GM19468 (cell line): ENCODE measurements at regions not wholly inside any gene's neighbourhood (a gene's known extent, or its start where the extent isn't known, plus 50 kb on each side); places are given as distances from the start of the nearest gene placed in this dataset.
"Not testable (repeated sequence)": the region's sequence is repeated elsewhere in the genome, so short reads cannot be mapped to it uniquely, and the experiment has no call there.

ENCODE experiments used
- ATAC-seq: cut with Tn5 transposase; IDR thresholded peaks from one replicate; pipeline ENCODE4 v1.9.1; 2021; ENCODE audit warnings: mild to moderate bottlenecking, moderate library complexity, moderate number of reproducible peaks; ENCODE audit not compliant: unreplicated experiment; ENCODE audit errors: extremely low read depth

DNA sequence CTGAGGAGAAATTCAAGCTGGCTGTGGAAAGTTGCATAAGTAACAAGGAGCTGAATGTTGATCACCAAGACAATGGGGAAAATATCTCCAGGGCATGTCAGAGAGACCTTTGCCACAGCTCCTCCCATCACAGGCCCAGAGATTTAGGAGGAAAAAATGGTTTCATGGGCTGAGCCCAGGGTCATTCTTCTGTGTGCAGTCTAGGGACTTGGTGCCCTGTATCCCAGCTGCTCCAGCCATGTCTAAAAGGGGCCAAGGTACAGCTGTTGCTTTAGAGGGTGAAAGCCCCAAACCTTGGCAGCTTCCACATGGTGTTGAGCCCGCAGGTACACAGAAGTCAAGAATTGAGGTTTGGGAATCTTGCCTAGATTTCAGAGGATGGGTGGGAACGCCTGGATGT lies 439.8 kb upstream of the HNRNPA3 start:
- ATAC-seq, result no peak

DNA sequence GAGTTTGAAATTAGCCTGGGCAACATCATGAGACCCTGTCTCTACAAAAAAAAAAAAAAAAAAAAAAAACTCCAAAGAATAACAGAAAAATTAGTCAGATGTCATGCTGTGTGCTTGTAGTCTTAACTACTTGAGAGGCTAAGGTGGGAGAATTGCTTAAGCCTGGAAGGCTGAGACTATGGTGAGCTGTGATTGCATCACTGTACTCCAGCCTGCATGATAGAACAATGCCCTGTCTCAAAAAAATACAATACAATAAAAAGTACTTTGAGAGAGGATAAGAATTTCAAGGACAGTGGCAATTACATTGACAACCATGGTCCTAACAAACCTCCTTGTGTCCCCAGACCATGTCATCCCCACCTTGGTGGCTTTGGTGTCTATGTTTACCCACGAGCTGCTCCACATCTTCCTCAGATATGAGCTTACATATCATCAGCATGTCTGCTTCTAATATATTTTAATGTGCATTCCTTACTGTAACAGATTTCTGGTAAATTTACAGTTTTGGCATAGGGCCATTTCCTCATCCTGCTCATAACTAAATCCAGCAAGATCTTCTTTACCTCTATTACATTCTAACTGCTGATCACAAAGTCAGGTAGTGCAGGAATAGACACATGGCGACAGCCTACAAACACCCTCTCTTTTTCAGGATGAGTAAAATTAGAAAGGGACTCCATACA lies 437.7 kb upstream of the HNRNPA3 start:
- ATAC-seq, result no peak

DNA sequence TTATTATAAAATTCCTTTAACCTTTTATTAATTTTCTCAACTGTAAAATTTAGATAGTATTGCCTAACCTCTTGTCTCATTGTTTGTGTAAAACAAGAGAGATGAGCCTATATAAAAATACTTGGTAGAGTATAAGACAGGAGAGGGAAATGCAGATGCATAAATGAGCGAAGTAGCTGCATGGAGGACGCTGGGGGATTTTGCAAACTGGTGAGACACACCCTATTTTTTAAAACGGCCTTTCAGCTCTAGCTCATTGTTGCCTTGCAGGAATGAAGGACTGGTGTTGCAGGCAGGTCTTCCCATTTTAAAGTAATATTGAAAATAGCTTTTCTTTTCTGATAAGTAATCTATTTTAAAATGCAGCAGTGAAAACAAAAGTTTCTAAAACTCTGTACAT lies 435.3 kb upstream of the HNRNPA3 start:
- no peak for ATAC-seq

DNA sequence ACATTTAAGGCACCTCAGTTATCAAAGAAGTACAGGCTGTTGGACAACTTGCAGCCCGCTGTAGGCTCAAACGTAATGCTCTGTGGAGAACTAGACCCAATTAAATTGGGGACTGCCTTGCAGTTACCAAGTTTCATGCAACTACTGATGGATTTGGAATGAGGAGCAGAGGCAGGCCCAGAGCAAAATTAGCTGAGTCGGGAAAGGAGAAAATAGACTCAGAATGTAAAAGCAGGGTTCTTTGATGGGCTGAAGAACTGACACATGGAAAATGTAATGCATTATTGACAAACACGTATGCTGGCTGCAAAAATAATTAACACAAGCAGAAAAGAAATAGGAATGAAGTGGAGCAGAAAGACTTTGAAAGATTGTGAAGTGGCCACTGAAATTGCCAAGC lies 432.7 kb upstream of the HNRNPA3 start:
- no peak for ATAC-seq

DNA sequence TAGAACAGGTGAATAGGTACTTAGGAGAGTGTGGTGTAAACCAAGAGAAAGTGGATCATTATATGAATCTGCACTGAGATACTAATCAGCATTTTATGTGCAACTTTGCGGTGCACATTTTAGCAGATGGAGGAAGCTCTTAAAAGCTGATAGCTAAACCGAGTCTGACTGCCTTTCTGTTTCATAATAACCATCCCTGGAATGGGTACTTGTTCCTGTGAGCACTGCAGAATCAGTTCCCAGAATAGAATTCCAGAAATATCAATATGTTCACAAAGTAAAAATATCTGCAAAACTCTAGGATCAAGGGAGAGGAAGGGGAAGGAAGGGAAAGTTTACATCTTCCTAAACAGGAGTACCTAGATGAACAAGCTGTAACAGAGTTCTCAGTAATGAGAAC lies 432.2 kb upstream of the HNRNPA3 start:
- no peak for ATAC-seq

DNA sequence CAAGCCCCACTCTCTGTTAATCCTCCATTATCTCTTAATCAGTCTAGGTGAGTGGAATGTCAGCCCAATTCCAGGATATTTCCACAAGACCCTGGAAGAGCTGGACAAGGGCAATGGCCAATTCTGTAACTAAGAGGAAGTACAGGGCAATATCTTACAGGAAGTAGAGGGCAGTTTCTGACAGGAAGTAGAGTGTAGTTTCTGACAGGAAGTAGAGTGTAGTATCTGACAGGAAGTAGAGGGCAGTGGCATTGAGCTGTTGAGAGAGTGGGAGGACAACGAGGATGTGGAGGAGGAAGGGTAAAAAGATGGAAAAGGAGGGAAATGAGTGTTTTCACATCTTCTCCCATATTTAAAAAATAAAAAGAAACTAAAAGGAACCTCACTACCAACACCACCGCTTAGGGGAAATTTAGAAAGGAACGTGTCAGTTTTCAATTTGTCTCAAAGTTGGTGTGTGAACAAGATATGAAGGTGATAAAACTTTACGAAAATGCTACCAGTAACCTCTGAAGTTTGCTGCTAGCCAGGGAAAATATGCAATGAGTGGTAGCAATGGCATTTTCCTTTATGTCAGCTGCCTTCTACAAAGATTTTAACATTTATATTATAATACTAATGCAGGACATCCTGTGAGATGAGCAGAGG lies 430.9 kb upstream of the HNRNPA3 start:
- no peak for ATAC-seq

DNA sequence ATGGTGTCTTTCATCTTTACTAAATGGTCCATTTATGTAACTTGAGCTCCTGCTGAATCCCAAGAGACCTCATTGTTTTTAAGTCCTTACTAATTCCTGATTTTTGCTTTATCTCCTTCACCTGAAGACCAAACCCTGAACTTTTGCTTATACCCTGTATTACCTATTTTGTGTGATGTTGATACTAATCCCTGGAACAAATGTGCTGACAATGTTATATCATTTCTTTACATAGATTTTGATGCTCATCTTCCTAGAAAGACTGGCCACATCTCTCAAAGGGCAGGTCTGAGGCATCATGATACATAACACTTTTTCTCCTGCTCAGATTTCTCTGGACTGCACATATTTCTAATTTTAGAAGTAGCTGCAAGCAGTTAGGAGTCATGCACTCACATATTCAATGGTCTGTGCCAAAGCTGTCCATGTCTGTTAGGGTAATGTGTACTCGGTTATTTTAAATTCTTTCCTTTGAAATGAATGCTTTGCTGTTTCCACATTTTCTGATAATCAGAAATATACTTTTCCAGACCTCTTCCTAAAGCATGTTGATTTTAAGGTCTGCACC lies 427.9 kb upstream of the HNRNPA3 start:
- no peak for ATAC-seq

DNA sequence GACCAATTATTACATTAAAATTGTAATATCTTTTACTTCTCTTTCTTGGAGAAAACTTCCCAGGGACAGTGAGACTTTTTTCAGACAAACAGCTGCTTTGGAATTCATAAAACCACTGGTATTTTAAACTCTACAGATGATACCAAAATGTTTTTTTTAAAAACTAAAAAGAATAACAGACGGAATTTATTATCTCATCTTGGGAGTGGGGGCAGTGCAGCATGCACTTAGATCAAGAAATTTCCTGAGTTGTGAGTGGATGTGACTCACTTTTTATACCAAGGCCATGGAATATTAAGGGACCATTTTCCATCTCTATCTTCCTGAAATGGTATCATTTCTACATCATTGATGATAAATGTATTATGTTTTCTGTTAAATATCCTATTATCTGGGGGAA lies 422.8 kb upstream of the HNRNPA3 start:
- no peak for ATAC-seq

DNA sequence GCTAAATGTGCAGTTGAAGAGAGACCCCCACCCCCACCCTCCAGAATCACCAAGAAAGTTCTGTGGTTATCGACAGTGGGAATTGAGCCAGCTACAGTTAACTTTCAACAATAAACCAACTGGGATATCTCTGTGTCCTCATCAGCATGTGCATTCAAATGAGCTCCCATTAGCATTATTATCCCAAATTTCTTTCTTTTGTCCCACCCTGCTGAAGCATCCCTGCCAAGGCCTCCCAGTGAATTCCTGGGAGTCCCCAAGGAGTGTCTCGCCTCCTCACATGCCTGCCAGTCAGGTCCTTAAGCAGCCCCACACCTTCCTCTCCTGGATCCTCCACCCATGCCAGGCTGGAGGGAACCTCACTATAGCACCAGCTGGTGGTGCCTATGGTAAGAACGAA lies 422.1 kb upstream of the HNRNPA3 start:
- ATAC-seq, result no peak

DNA sequence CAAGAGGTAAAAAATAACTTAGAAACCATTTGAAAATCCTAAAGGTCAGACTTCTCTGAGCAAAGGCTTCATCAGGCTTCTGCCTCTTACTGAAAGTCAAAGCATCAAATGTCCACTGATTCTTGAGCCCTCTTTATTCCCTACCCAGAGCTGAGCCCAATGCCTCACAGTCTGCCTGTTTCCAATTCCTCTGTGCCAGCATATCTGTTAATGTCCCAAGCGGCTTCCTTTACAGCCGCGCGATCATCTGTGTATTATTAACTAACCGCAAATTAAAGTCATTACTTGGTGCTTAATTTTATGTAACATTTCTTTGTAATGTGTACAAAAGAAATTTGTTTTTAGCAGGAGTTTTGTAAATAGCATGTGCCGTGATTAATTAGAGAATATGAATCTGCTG lies 418.8 kb upstream of the HNRNPA3 start:
- ATAC-seq, result no peak

DNA sequence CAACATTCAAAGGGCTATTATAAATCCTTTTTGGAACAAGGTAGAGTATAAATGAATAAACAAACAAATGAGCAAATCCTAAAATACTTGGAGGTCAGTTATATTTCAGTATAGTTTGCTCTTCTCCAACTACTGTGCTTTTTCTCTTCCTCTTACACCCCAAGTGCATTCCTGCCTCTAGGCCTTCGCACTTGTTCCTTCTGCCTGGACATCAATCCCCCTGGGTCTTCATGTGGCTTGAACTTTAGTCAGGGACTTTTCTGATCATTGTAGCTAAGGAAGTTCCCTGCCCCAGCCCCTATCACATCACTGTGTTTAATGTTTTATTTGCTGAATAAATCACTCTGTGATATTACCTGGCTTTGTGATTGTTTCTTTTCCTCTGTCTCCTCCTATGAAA lies 418.2 kb upstream of the HNRNPA3 start:
- no peak for ATAC-seq

DNA sequence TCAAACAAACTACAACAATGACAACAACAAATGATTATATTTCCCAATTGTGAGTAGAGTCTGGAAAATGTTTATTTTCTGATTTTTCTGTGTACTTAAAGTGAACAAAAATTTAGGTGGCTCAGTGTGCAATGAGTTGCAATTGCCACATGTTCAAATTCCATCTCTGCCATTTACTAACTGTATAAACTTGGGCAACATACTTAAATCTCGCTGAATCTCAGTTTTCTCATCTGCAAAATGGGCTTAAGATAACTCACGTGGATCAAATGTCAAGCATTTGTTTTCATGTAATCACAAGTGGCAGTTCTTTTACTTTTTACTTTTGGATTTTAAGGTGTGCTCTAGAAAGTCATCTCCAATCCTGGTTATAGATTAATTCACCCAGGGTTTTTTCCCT lies 416.8 kb upstream of the HNRNPA3 start:
- no peak for ATAC-seq

DNA sequence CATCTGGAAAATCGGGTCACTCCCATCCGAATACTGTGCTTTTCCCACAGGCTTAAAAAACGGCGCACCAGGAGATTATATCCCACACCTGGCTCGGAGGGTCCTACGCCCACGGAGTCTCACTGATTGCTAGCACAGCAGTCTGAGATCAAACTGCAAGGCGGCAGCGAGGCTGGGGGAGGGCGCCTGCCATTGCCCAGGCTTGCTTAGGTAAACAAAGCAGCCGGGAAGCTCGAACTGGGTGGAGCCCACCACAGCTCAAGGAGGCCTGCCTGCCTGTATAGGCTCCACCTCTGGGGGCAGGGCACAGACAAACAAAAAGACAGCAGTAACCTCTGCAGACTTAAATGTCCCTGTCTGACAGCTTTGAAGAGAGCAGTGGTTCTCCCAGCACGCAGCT lies 415.9 kb upstream of the HNRNPA3 start:
- ATAC-seq, result not testable (repeated sequence)

DNA sequence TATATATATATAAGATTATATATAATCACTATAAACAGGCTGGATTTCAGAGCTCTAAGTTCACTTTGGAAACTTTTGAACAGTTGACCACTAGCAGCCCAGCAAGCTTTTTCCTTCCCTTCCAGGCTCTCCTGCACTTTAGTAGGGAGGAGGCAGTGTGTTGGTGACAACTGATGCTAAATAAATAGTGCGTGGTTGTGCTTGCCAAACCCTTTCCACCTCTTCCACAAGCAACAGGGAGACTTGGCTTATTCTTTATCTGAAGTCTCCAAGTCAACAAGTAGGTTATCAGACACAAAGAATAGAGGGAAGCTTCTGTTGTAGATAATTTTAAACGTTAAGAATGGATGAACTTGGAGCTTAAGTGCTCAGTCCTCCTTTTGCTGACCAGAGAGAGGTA lies 408.2 kb upstream of the HNRNPA3 start:
- ATAC-seq, result no peak

DNA sequence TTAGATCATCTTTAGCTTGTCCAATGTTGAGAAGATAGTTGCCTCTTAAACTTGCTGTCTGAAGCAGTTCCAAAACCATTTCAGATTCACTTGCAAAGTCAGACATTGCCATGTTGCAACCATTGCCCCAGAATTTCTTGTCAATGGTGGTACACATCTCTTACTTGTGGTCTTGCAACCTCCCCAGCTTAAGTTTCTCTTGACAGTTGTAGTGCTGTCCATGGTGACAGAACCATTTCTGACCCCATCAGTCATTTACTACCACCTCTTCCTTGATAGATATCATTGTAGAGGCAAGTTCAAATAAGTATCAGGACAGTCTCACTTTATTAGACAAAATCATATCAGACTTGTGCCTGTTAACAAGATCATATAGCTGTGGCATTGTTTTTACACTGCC lies 407.2 kb upstream of the HNRNPA3 start:
- no peak for ATAC-seq

DNA sequence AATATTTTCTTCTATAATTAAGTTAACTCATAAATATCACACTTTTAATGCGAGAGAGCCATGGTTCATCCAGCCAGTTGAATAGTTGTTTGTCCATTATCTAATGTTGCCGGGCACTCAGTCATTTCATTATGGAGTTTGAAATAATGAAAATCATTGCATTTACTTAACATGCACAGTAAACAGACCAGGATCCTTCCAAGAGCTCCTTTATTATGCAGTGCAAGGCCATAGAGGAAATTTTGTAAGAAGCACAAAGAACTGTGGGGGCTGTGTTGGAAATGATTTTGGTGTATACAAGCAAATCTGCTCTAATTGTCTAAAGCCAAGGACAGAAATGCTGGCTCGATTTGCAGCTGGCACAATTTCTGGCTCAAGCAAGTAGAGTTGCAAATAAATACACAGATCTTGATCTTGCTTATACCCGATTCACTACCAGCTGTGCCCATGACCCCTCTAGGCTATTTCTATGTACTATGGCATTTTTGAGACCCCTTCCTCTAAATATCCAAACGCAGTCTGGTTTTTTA lies 400.3 kb upstream of the HNRNPA3 start:
- no peak for ATAC-seq

DNA sequence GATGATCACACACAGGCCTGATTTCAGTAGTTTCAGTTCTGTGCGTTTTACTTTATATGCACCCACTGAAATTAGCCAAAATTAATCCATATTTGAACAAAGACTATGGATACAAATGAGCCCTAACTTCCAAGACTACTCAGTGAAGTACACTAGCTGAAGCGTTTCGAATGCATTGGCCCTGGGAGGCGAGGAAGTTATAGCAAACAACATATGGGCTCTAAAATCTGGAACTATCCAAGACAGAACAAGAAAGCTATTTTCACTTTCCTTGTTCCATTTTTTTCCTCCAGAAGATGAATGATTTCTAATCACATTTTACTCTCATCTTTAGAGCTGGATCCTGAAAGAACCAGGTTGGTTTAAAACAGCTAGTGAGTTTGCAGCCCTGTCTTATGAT lies 399.4 kb upstream of the HNRNPA3 start:
- ATAC-seq, result no peak

DNA sequence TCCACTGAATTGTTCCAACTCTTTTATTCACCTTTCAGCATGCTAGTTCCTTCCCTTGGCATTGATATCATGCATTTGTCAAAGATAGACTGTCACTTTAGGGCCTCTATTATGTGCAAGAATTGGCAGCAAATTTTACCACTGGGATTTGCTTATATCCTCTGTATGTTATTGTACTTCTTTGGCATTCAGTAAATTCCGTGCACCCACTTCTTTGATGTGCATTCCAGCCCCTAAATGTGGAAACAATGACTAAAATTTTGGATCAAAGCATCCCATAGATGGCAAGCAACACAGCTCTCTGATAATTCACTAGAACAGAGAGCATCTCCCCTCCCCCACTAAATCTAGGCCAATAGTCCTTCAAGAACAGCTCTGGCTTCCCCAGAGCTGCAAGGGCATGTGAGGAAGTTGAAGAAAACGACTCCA lies 399.0 kb upstream of the HNRNPA3 start:
- ATAC-seq, result no peak

DNA sequence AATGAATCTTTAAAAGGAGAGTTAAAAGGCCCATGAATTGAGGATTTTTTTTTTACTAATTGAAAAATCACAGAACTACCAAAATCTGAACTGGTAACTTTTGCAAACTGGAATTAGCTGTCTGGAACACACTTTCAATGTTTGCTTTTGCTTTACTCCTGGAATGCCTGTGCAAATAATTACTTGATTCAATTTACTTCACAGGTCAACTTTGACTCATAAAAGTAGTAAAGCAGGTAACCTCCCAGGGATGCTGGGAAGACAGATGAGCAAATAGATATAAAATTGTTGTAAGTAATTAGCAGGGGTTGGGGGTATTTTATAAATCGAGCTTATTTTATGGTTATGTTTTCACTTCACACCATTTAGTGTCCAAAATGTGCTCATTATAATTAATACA lies 398.3 kb upstream of the HNRNPA3 start:
- no peak for ATAC-seq

DNA sequence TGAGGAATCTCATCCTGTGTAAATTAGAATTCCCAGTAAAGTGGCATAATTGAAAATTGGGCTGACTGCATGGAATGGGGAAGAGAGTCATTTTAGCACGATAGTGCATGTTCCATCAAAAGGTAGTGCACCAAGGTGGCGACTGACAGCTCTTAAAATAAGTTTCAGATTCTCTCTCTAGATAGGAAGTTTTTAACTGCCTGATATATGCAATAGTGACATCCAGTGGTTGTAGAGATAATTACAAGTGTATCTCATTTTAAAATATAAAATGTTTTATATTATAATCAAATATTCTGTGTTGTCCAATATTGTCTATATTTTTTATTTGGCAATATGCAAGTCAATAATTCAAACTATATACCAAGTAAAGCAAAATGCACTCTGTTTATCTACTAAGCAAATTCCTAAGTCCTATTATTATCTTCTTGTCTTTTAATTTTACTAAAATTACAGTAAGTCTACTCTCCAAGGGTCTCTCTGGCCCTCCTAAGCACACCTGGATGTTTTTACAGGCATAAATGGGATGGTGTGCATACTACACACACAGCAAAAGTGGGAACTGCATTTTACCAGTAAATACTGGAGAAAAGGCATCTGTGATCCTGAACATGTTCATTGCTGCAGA lies 397.7 kb upstream of the HNRNPA3 start:
- ATAC-seq, result no peak

DNA sequence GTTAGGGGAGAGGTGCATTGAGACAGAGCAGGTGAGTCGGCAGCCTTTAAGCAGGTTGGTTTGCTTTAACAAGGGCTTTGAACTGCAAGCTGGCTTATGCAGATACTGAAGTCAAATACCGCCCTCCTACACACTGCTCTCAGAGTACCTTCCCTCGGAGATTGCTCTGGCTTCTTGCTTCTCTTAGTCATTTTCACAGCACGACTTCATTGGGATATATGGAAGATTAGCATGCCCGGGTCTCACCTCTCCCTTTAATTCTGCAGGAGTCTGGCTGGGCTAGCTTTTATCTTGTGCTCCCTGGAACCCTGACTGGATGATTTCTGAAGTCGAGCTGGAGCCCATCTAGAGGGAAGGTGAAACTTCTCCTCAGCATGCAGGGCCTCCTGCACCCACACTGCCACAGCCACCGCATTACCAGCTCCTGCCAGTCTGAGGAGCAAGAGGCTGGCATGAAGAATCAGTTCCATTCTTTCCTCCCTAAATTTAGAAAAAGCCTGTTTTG lies 395.5 kb upstream of the HNRNPA3 start:
- no peak for ATAC-seq
